ENCODE measurements at regions not wholly inside any gene's neighbourhood (a gene's known extent, or its start where the extent isn't known, plus 50 kb on each side); places are given as distances from the start of the nearest gene placed in this dataset.

- TF ChIP-seq CTCF (IDR thresholded peaks at IDR 0.05 in 4 of 5, conservative IDR thresholded peaks at IDR 0.05 in 1 of 5): no peak
- TF ChIP-seq POLR2A (IDR thresholded peaks at IDR 0.05): no peak
Measured at GRCh38 chr5:37891832-37892231, 52.0 kb upstream of the GDNF start.

All from gastrocnemius medialis (tissue), 4 donors.